A549 (cell line): ENCODE measurements at regions not wholly inside any gene's neighbourhood (a gene's known extent, or its start where the extent isn't known, plus 50 kb on each side); places are given as distances from the start of the nearest gene placed in this dataset.

Experiments used
- ATAC-seq, 2 experiments: fragments of 200-7000 bp in 1 of 2; fragments of >200 bp in 1 of 2; cut with Nextera tagmentation in 1 of 2; cut with Tn5 transposase in 1 of 2; 3 replicates each; pipeline versions ENCODE4 v1.8.0 to v1.9.1; 2018 to 2020; ENCODE audit warnings: mild to moderate bottlenecking in 1 of 2, moderate library complexity in 1 of 2
- CTCF ChIA-PET: fragments of 300-600 bp; sonication (Branson Sonifier 250); formaldehyde crosslinking; extraction: SDS; loops from one replicate; lab custom pipeline; 2021; ENCODE audit warnings: antibody characterized with exemption, inconsistent platforms; lab: Yijun Ruan, JAX
- POLR2A ChIA-PET: fragments of 350-600 bp; formaldehyde crosslinking; extraction: SDS; loops from one replicate; lab custom pipeline; 2021; ENCODE audit warnings: antibody characterized with exemption, inconsistent platforms; lab: Yijun Ruan, JAX
- DNase-seq, 2 experiments: peaks; one replicate each; pipeline versions ENCODE4 v3.0.0 to v3.0.0-alpha.2; 2011 to 2016; ENCODE audit warnings: low read depth in 1 of 2, low spot score in 1 of 2
- FAIRE-seq: peaks from 2 replicates; lab custom pipeline; 2011; peaks lifted over from hg19 to GRCh38; lab: Jason Lieb, UNC
- H3K27ac ChIP-seq, 2 experiments: fragments of >200 bp; sonication (Bioruptor Twin); formaldehyde crosslinking; 3 replicates each; pipeline ENCODE4 v1.5.1; 2016 to 2017
- H3K4me1 ChIP-seq: fragments of >200 bp; sonication (Bioruptor Twin); formaldehyde crosslinking; 3 replicates; pipeline ENCODE4 v1.6.1; 2016
- H3K4me2 ChIP-seq: fragments of >200 bp; sonication (Bioruptor Twin); formaldehyde crosslinking; 3 replicates; pipeline ENCODE4 v1.6.1; 2016
- H3K4me3 ChIP-seq: fragments of >200 bp; sonication (Bioruptor Twin); formaldehyde crosslinking; 3 replicates; pipeline ENCODE4 v1.5.1; 2016
- H3K9me3 ChIP-seq: fragments of >200 bp; sonication (Bioruptor Twin); formaldehyde crosslinking; 3 replicates; pipeline ENCODE4 v1.6.1; 2016
- BHLHE40 ChIP-seq: IDR thresholded peaks from 2 replicates; pipeline ENCODE4 v1.6.1; 2012; ENCODE audit warnings: low read depth, low read length, inconsistent platforms
- CBX2 ChIP-seq: fragments of 200-600 bp; sonication (generic); IDR thresholded peaks from 2 replicates; pipeline ENCODE4 v1.6.1; 2016; ENCODE audit warnings: low read depth, mild to moderate bottlenecking, borderline replicate concordance
- CBX8 ChIP-seq: fragments of 200-600 bp; sonication (generic); IDR thresholded peaks from 2 replicates; pipeline ENCODE4 v1.6.1; 2016
- HOXB5 ChIP-seq: fragments of 250-450 bp; sonication (Bioruptor Pico); IDR thresholded peaks from 2 replicates; pipeline ENCODE4 v1.5.0; 2020; ENCODE audit warnings: mild to moderate bottlenecking, moderate library complexity
- KDM1A ChIP-seq: fragments of 200-600 bp; sonication (generic); IDR thresholded peaks from 2 replicates; pipeline ENCODE4 v1.6.1; 2016; ENCODE audit warnings: low read depth, mild to moderate bottlenecking
- KDM5A ChIP-seq: fragments of 200-600 bp; sonication (generic); IDR thresholded peaks from 2 replicates; pipeline ENCODE4 v1.6.1; 2016; ENCODE audit warnings: antibody characterized with exemption, mild to moderate bottlenecking
- MYC ChIP-seq: IDR thresholded peaks from 2 replicates; pipeline ENCODE4 v1.6.1; 2012; ENCODE audit warnings: mild to moderate bottlenecking, inconsistent platforms, low read length, improper control_type of control experiment, borderline replicate concordance
- TFCP2L1 ChIP-seq: fragments of 250-450 bp; sonication (Bioruptor Pico); IDR thresholded peaks from 2 replicates; pipeline ENCODE4 v1.5.0; 2021; ENCODE audit warnings: mild to moderate bottlenecking
- ZFP36 ChIP-seq: fragments of 450-650 bp; IDR thresholded peaks from 2 replicates; pipeline ENCODE4 v1.6.1; 2014; ENCODE audit warnings: borderline replicate concordance; ENCODE audit not compliant: partially characterized antibody
- ZNF302 ChIP-seq: fragments of 250-450 bp; sonication (Bioruptor Pico); IDR thresholded peaks from 2 replicates; pipeline ENCODE4 v1.9.0; 2021; ENCODE audit warnings: inconsistent platforms, mild to moderate bottlenecking, moderate library complexity
- ZSCAN20 ChIP-seq: fragments of 250-450 bp; sonication (Bioruptor Pico); IDR thresholded peaks from 2 replicates; pipeline ENCODE4 v1.8.0; 2022; ENCODE audit warnings: mild to moderate bottlenecking, moderate library complexity
- WGBS: methylation state at CpG from one replicate; pipeline ENCODE4 v1.1.6; 2017; ENCODE audit errors: missing lambda C conversion rate; 5-methylcytosine and 5-hydroxymethylcytosine counted together
- TF ChIP-seq, protein P1 (sequence below): fragments of 200-600 bp; sonication (generic); IDR thresholded peaks from 2 replicates; pipeline ENCODE4 v1.6.1; 2016; ENCODE audit warnings: antibody characterized with exemption, mild to moderate bottlenecking, moderate library complexity
- TF ChIP-seq, protein P2 (sequence below): fragments of 250-450 bp; sonication (Bioruptor Pico); IDR thresholded peaks from 2 replicates; pipeline ENCODE4 v1.5.0; 2020; ENCODE audit warnings: low read depth, mild to moderate bottlenecking, moderate library complexity
- TF ChIP-seq, protein P3 (sequence below): fragments of >200 bp; sonication (Bioruptor Twin); formaldehyde crosslinking; IDR thresholded peaks from 2 replicates; pipeline ENCODE4 v1.6.1; 2016
- TF ChIP-seq, protein P4 (sequence below): fragments of 150-350 bp; IDR thresholded peaks from 2 replicates; pipeline ENCODE4 v1.6.1; 2014; ENCODE audit warnings: low read depth, mild to moderate bottlenecking, low read length

DNA sequence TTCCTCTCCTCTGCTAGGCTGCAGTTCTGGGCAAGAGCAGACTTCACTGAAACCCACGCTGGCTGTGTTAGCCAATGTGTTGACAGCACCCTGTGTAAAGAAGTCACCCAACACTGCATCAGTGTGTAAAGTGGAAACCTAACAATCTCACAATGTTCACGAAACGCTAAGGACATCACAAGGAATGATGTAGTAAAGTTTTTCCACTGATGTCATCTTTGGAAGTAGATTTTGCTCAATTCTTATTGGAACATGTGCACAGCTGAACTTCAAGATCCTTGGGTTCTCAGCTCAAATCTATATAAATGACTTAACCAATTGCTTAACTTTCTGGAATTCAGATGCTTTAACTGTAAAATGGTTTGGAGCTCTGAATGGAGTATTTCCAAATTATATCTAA is 1112.5 kb downstream of the TSN start (continued):
- TF ChIP-seq, protein P1, sequence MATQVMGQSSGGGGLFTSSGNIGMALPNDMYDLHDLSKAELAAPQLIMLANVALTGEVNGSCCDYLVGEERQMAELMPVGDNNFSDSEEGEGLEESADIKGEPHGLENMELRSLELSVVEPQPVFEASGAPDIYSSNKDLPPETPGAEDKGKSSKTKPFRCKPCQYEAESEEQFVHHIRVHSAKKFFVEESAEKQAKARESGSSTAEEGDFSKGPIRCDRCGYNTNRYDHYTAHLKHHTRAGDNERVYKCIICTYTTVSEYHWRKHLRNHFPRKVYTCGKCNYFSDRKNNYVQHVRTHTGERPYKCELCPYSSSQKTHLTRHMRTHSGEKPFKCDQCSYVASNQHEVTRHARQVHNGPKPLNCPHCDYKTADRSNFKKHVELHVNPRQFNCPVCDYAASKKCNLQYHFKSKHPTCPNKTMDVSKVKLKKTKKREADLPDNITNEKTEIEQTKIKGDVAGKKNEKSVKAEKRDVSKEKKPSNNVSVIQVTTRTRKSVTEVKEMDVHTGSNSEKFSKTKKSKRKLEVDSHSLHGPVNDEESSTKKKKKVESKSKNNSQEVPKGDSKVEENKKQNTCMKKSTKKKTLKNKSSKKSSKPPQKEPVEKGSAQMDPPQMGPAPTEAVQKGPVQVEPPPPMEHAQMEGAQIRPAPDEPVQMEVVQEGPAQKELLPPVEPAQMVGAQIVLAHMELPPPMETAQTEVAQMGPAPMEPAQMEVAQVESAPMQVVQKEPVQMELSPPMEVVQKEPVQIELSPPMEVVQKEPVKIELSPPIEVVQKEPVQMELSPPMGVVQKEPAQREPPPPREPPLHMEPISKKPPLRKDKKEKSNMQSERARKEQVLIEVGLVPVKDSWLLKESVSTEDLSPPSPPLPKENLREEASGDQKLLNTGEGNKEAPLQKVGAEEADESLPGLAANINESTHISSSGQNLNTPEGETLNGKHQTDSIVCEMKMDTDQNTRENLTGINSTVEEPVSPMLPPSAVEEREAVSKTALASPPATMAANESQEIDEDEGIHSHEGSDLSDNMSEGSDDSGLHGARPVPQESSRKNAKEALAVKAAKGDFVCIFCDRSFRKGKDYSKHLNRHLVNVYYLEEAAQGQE, result no peak
- TF ChIP-seq, protein P2, sequence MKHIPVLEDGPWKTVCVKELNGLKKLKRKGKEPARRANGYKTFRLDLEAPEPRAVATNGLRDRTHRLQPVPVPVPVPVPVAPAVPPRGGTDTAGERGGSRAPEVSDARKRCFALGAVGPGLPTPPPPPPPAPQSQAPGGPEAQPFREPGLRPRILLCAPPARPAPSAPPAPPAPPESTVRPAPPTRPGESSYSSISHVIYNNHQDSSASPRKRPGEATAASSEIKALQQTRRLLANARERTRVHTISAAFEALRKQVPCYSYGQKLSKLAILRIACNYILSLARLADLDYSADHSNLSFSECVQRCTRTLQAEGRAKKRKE, result no peak
- TF ChIP-seq, all 56 proteins: peak for 0

DNA sequence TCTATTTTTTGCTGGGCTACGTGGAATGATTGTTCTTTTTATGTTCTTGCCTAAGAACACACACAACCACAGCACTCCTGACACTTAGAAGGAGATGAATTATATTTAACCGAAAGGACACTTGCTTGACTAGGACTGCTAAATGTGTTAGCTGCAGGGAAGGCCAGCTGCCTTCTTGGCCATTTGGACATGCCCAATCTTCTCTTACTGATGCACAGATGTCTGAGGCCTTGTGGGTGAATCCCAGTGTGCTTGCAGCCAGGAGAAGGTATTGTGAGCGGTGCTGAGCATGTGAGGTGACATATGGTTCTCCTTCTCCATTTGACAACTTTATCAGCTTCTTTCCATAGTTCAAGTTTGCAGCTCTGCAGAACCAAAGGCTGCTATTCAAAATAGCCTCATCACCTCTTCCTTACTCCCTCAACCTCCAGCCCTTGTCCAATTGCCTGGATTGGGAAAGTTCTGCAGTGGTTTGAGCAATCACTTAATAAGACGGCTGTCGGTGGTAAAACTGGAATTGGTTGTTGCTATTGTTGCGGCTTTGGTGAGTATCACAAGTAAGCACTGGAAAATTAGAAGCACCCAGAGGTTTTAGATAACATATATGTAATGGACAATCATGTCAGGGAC is 1113.3 kb downstream of the TSN start:
- no peak overlapping the region for H3K27ac ChIP-seq
- ATAC-seq (no peak), FAIRE-seq (no peak)
- 29% methylated on average over 6 of the region's 6 CpGs for WGBS
- H3K9me3 ChIP-seq, result no peaks in the 10 kb centered on the region
- no peak overlapping the region for H3K4me2 ChIP-seq
- H3K4me1 ChIP-seq, result no peaks in the 10 kb centered on the region
- POLR2A ChIA-PET, result no interaction called here
- H3K4me3 ChIP-seq, result no peak overlapping the region
- no peak for TF ChIP-seq ZSCAN20 (CRISPR knock-in tag)
- TF ChIP-seq CBX8, result no peak
- no peak for TF ChIP-seq HOXB5 (CRISPR knock-in tag)
- TF ChIP-seq MYC, result no peak
- TF ChIP-seq ZFP36, result no peak
- TF ChIP-seq ZNF302 (CRISPR knock-in tag), result no peak
- no peak for TF ChIP-seq CBX2
- no peak for TF ChIP-seq TFCP2L1 (CRISPR knock-in tag)
- no peak for TF ChIP-seq BHLHE40
- no peak for TF ChIP-seq KDM5A
- TF ChIP-seq, all 56 proteins: peak for 0
- no peak for DNase-seq
- CTCF ChIA-PET, result no interaction called here

DNA sequence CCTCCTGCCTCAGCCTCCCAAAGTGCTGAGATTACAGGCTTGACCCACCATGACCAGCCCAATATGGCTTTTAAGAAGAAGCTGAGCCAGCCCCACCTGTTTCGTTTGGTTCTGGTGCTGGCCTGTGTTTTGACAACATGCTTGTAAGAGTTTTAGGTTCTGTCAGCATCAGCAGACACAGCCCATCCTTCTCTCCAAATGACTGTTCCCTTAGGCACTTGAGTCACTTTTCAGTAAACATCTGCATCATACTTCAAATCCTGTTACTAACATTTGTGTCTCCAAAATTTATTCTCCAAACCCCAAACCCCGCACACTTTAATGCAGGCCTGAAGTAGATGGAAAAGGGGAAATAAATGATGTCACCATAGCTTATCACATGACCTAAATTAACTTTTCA is 1118.5 kb downstream of the TSN start:
- POLR2A ChIA-PET, result no interaction called here
- no peaks in the 10 kb centered on the region for H3K9me3 ChIP-seq
- no peak overlapping the region for H3K4me3 ChIP-seq
- no peak overlapping the region for H3K4me2 ChIP-seq
- H3K27ac ChIP-seq, result no peak overlapping the region
- CTCF ChIA-PET, result no interaction called here
- TF ChIP-seq, protein P3, sequence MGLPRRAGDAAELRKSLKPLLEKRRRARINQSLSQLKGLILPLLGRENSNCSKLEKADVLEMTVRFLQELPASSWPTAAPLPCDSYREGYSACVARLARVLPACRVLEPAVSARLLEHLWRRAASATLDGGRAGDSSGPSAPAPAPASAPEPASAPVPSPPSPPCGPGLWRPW, result no peak
- TF ChIP-seq, protein P4, sequence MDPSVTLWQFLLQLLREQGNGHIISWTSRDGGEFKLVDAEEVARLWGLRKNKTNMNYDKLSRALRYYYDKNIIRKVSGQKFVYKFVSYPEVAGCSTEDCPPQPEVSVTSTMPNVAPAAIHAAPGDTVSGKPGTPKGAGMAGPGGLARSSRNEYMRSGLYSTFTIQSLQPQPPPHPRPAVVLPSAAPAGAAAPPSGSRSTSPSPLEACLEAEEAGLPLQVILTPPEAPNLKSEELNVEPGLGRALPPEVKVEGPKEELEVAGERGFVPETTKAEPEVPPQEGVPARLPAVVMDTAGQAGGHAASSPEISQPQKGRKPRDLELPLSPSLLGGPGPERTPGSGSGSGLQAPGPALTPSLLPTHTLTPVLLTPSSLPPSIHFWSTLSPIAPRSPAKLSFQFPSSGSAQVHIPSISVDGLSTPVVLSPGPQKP, result no peak
- TF ChIP-seq KDM1A, result no peak
- FAIRE-seq, result no peak
- DNase-seq, result no peak
- WGBS, result 9% methylated on average over 2 of the region's 2 CpGs
- ATAC-seq, result no peak
- H3K4me1 ChIP-seq, result no peaks in the 10 kb centered on the region
